H1 (cell line): ENCODE measurements at regions not wholly inside any gene's neighbourhood (a gene's known extent, or its start where the extent isn't known, plus 50 kb on each side); places are given as distances from the start of the nearest gene placed in this dataset.

Experiments
- CBX5 ChIP-seq: fragments of 300-800, 300-1000 bp; sonication (generic); IDR thresholded peaks from 2 replicates; pipeline ENCODE4 v1.7.1; 2016; ENCODE audit warnings: antibody characterized with exemption, low read length, low read depth
- CTCF ChIP-seq, 3 experiments: IDR thresholded peaks; 1 replicate in 2 of 3; 2 replicates in 1 of 3; pipeline versions ENCODE4 v1.5.1 to v1.6.1; 2011; ENCODE audit warnings: low read length in 3 of 3, mild to moderate bottlenecking in 3 of 3, inconsistent platforms in 2 of 3, low read depth in 1 of 3, moderate library complexity in 1 of 3; ENCODE audit not compliant: insufficient read depth in 1 of 3; ENCODE audit errors: control extremely low read depth in 1 of 3
- EGR1 ChIP-seq: IDR thresholded peaks from 2 replicates; pipeline ENCODE4 v1.6.1; 2011; ENCODE audit warnings: low read depth, low read length, borderline replicate concordance
- EP300 ChIP-seq, 2 experiments: IDR thresholded peaks; 1 replicate in 1 of 2; 2 replicates in 1 of 2; pipeline ENCODE4 v1.6.1; 2011 to 2012; ENCODE audit warnings: low read depth in 2 of 2, low read length in 2 of 2, mild to moderate bottlenecking in 2 of 2, borderline replicate concordance in 1 of 2, inconsistent platforms in 1 of 2, moderate library complexity in 1 of 2
- EZH2 ChIP-seq: fragments of 200-600 bp; sonication (generic); IDR thresholded peaks from 2 replicates; pipeline ENCODE4 v1.7.1; 2012; ENCODE audit warnings: low read depth, mild to moderate bottlenecking, moderate library complexity, low read length, inconsistent platforms; ENCODE audit not compliant: severe bottlenecking
- PHF8 ChIP-seq: fragments of 200-600 bp; sonication (generic); conservative IDR thresholded peaks from 2 replicates; pipeline ENCODE4 v1.7.1; 2012; ENCODE audit warnings: low read depth, mild to moderate bottlenecking, inconsistent platforms, low read length, moderate library complexity
- POLR2A ChIP-seq, 2 experiments: IDR thresholded peaks; 1 replicate in 1 of 2; 2 replicates in 1 of 2; pipeline ENCODE4 v1.6.1; 2011; ENCODE audit warnings: low read depth in 2 of 2, low read length in 2 of 2, mild to moderate bottlenecking in 2 of 2; ENCODE audit errors: control extremely low read depth in 1 of 2
- POLR2AphosphoS5 ChIP-seq: IDR thresholded peaks from 2 replicates; pipeline ENCODE4 v1.6.1; 2011; ENCODE audit warnings: low read depth, low read length
- TAF1 ChIP-seq: IDR thresholded peaks from 2 replicates; pipeline ENCODE4 v1.6.1; 2011; ENCODE audit warnings: mild to moderate bottlenecking, low read depth, low read length

- TF ChIP-seq CTCF (IDR thresholded peaks at IDR 0.05; ENCODE audit: control extremely low read depth in 1 of 3, insufficient read depth in 1 of 3, low read depth in 1 of 3, low read length in 3 of 3) (no peak), PHF8 (no peak), EGR1 (no peak), EZH2 (no peak), CBX5 (no peak), POLR2A (IDR thresholded peaks at IDR 0.05; ENCODE audit: control extremely low read depth in 1 of 2, low read depth in 2 of 2, low read length in 2 of 2) (no peak), EP300 (IDR thresholded peaks at IDR 0.05; ENCODE audit: borderline replicate concordance in 1 of 2, low read depth in 2 of 2, low read length in 2 of 2) (no peak), TAF1 (no peak), POLR2AphosphoS5 (no peak)
Measured at GRCh38 chr14:43147485-43147884, 1359.6 kb downstream of the FSCB start.
